RCC 7860 (cell line): ENCODE measurements at regions not wholly inside any gene's neighbourhood (a gene's known extent, or its start where the extent isn't known, plus 50 kb on each side); places are given as distances from the start of the nearest gene placed in this dataset.
"Not testable (repeated sequence)": the region's sequence is repeated elsewhere in the genome, so short reads cannot be mapped to it uniquely, and the experiment has no call there.

Experiments used
- DNase-seq: peaks from one replicate; pipeline ENCODE4 v3.0.0-alpha.2; 2015; ENCODE audit warnings: low spot score
- FAIRE-seq: peaks from 2 replicates; lab custom pipeline; 2012; peaks lifted over from hg19 to GRCh38; lab: Jason Lieb, UNC

DNA sequence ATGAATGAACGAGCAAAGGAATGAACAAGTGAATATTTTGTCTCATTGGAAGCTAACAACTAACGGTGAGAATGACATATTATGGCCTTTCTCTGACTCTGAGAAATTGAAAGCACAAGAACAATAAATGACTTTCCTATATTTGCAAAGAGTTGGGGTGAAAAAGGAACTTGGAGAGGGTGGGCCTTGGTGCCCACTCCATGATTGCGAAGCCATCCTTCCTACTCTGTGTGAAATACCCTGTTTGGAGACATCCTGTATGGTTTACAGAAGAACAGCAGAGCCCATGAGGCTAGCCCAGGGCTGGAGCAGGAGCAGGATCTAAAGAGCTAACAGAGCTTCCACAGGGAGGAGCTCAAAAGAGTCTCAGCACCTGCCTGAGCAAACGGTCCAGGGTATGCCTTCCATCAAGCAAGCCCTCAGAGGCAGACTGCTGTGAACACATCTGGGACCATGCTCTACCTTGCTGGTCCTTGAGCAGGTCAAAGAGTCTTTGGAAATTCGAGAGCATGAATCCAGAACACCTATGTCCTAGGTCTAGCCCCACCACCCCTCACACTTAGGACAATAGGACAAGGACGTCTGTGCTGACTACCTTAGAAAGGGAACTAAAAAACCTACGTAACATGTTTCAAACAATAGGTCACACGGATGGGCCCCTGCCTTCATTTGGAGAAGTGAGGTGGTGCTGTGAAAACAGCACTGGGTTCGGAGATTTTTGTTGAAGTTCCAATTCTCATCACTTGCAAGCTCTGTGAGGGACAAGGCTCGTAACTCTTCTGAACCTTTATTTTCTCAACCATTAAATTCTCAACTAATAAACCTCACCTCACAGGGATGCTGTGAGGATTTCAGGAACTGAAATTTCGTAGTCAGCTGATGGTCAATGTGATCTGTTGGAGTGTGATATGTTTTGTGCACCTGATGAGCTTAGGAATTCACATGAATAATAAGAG, 377.4 kb downstream of the RRAGC start:
- DNase-seq (no peak), FAIRE-seq (no peak)

GRCh38 chr1:38479662-38480061, 379.9 kb downstream of the RRAGC start:
- not testable (repeated sequence) for FAIRE-seq

DNA sequence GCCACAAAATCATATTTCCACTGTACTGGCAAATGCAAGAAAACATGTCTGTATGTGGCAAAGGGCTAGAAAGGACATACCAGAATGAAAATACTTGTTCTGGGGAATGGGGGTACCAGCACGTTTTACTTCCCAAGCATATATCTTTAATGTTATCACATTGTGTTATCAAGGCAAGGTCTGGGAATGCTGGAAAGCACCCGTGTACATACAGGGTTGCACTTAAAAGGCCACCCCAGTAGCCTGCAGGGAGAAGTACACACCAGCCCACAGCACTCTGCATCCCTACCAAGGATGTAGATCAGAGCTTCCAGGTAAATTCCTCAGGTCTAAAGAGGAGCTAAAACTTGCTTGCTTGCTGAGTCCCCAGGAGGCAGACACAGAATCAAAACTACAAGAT, 381.8 kb downstream of the RRAGC start:
- DNase-seq (no peak), FAIRE-seq (no peak)

More at GRCh38 chr1:38479662-38480061, 379.9 kb downstream of the RRAGC start:
- not testable (repeated sequence) for DNase-seq

DNA sequence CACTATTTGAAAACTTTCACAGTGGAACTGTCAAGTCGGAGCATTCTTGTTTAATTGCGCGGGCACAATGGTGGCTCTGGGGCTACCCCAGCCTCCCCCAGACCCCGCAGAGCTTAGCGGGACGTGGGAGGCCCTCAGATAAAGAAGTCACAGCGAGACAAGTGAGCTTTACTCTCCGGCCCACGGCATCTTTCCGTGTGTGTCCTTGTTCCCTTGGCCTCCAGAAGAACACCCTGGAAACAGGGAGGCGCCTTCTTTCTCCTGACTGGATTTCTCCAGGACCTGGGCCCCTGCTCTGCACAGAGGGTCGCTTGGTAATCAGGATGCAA, 382.8 kb downstream of the RRAGC start:
- DNase-seq (no peak), FAIRE-seq (no peak)

DNA sequence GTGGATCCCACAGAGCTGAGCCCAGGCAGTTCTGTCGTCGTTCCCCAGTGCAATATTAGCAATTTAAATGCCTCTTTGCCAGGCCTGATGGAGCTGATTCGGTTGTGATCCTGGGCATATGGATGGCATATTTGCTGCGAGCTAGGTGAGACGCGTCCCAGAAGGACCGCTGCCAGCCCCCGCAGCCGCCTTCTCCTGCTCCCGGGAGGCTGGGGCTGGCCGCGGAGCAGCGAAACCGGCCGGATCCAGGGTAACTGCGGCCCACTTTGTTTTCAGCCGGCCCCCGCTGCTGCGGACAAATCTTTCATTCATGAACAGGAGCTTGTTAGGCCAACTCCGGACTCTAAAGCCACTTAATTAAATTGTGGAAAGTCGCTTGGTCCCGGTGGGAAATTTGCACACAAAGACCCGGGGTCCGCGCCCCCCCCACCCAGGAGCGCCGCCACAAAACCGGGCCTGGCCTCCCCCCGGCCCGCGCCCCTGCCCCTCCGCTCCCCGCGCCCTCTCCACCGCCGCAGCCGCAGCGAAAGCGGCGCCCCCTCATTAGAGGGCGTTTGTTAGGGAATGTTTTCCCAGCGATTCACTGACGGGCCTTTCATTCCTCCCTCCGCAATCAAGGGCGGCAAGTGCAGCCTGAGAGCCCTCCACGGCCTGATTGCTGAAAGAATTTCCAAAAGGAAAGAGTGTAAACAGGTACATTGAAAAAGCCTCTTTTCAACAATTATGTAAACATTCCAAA, 383.3 kb downstream of the RRAGC start:
- FAIRE-seq (no peak), DNase-seq (no peak)

GRCh38 chr1:38475624-38476005, 384.0 kb downstream of the RRAGC start:
- FAIRE-seq (no peak), DNase-seq (no peak)

GRCh38 chr1:38474738-38475623, 384.6 kb downstream of the RRAGC start:
- no peak for FAIRE-seq
- no peak for DNase-seq

DNA sequence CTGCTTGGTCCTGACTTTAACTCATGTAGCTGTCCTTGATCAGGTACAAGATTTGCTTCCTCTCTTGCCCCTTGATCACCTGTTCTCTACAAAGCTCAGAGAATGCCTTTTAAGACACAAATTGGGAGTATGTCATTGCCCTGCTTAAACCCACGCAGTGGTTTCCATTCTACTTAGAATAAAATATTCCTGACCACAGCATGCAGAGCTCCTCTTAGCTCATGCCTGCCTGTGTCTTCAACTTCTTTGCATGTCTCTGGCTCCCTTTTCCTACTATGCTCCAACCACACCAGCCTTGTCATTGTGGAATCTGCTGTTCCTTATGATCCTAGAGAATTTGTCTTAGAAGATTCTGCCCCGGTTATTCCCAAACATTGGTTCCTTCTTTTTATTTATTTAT, 393.1 kb downstream of the RRAGC start:
- no peak for FAIRE-seq

GRCh38 chr1:38465460-38465859, 394.1 kb downstream of the RRAGC start:
- FAIRE-seq (no peak), DNase-seq (no peak)

More for the DNA sequence above, 393.1 kb downstream of the RRAGC start:
- no peak for DNase-seq

DNA sequence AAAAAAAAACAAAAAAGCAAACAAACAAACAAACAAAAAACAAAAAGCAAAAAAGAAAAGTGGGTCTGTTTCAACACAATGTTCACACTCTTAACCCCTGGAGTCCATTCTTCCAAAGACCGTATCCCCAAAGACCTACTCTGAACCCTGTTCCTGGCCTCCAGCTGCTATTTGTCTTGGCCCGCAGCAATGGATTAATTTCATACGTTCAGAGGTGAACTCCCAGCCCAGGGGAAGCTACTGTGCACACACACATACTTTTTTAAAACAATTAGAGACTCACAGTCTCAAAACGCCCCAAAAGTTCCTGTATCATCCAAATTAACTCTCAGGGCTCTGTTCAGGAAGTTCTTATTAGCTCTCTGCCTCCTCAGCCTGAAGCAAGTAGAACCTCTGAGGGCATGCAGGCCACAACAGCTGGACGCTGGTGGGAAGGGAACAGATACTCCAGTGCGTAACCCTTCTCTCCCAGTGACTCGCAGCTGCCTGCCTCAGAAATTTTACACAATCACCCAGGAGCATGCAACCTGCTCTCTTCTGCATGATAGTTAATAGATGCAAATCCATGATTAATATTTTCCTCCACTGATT, 395.4 kb downstream of the RRAGC start:
- DNase-seq (no peak), FAIRE-seq (no peak)

- no peak for DNase-seq
- FAIRE-seq, result no peak
Observed at GRCh38 chr1:38463074-38463473, 396.5 kb downstream of the RRAGC start.

GRCh38 chr1:38456531-38456876, 403.1 kb downstream of the RRAGC start:
- DNase-seq (no peak), FAIRE-seq (no peak)

- no peak for DNase-seq
- FAIRE-seq, result no peak
Observed at GRCh38 chr1:38455829-38456530, 403.6 kb downstream of the RRAGC start.

DNA sequence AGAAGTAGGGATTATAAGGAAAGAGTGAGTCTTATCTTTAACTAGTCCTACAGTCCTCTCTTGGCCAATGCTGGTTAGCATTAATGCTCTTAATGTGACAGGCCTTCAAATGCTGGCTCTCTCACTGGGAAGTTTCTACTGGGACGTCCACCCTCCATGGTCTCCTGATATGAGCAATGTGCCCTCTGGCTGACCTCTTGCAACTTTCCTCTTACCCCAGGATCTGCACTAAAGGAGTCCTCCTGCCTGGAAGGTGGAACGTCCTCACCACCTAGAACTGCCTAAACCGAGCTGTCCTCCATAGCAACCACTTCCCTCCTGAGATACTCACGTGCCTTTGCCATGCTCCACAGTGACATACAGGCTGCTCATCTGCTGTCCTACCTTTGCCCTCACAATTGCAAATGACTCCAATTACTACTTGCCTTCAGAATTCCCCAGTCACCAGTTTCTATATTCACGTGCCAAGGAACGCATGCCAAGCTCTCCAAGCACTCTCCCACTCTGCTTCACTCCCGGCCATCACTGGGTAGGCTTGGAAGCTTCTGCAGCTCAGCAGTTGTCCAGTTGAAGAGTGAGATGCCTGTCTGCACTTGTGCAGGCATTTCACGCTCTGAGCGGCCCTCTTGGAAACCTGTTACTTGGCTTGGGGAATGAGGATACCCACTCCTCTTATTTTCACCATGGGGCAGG, 404.7 kb downstream of the RRAGC start:
- DNase-seq (no peak), FAIRE-seq (no peak)

DNA sequence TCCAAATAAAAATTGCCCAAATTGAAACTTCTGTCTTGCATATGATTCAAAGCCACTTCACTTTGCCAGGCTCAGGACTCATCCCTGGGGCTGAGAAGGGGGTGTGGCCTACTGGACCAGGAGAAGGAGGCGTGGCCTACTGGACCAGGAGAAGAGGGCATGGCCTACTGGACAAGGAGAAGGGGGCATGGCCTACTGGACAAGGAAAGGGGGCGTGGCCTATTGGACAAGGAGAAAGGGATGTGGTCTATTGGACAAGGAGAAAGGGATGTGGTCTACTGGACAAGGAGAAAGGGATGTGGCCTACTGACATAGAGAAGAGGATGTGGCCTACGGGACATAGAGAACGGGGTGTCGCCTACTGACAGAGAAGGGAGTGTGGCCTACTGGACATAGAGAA, 405.3 kb downstream of the RRAGC start:
- no peak for DNase-seq
- no peak for FAIRE-seq

DNA sequence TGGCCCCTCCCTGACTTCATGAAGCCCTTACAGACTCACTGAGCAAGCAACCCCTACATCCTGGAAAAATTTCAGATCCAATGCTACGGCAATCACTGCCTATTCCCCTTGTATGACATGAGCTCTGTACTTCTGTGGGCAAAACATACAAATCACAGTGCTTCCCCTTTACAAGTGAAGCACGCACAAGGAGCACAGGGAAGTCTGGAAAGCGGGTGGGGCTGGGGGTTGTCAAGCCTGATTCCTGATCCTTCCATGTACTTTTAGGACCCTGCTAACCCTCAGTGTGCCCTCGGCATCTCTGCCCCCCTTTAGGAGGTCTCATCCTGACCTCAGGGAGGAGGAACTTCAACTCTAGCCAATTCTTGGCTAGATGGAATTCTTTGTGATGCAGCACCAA, 405.7 kb upstream of the POU3F1 start:
- DNase-seq (no peak), FAIRE-seq (no peak)

DNA sequence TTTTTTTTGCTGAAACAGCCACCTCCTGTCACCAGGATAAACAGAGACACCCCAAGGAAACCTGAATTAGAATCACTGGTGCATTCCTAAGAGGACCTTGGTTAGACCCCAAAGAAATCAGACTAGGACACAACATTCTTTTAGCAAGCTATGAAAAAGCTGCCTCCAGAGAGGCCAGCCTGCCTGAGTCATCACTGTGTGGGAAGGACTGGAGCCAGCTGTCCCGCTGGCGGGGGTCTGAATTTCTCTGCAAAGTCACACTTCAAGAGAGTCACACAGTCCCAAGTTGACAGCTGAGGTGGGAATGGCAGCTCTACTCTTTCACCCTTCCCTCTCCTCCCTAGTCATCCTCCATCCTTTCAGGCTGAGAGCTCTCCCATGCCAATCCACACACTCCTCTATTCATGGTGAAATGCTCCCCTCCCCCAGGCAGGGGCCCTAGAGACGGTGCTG, 405.0 kb upstream of the POU3F1 start:
- DNase-seq (peak; percentile 68), FAIRE-seq (no peak)

- DNase-seq (no peak), FAIRE-seq (no peak)
Observed at GRCh38 chr1:38448893-38449292, 402.3 kb upstream of the POU3F1 start.

GRCh38 chr1:38446936-38447335, 400.3 kb upstream of the POU3F1 start:
- DNase-seq (no peak), FAIRE-seq (no peak)
